ENCODE measurements at regions not wholly inside any gene's neighbourhood (a gene's known extent, or its start where the extent isn't known, plus 50 kb on each side); places are given as distances from the start of the nearest gene placed in this dataset.

GRCh38 chr20:12715991-12716680, 292.6 kb upstream of the SPTLC3 start:
- Histone ChIP-seq H3K9ac (no peak overlapping the region), H3K4me2 (no peak overlapping the region), H3K4me3 (no peak overlapping the region), H4K20me1 (no peaks in the 10 kb centered on the region), H3K4me1 (no peaks in the 10 kb centered on the region), H3K9me3 (no peaks in the 10 kb centered on the region), H3K27me3 (no peaks in the 10 kb centered on the region), H3K36me3 (no peaks in the 10 kb centered on the region), H3K27ac (no peak overlapping the region)
- TF ChIP-seq Cebpa-rat (IDR thresholded peaks at IDR 0.05): no peak

GRCh38 chr20:12717061-12717460, 291.7 kb upstream of the SPTLC3 start:
- no peaks in the 10 kb centered on the region for H3K4me1 ChIP-seq
- H3K4me3 ChIP-seq: no peak overlapping the region
- no peaks in the 10 kb centered on the region for H3K27me3 ChIP-seq
- no peaks in the 10 kb centered on the region for H3K36me3 ChIP-seq
- H3K4me2 ChIP-seq: no peak overlapping the region
- no peak for TF ChIP-seq Cebpa-rat (IDR thresholded peaks at IDR 0.05)
- no peaks in the 10 kb centered on the region for H4K20me1 ChIP-seq
- H3K9ac ChIP-seq: no peak overlapping the region
- H3K9me3 ChIP-seq: no peaks in the 10 kb centered on the region
- H3K27ac ChIP-seq: no peak overlapping the region

- no peaks in the 10 kb centered on the region for H3K36me3 ChIP-seq
- no peak for TF ChIP-seq Cebpa-rat (IDR thresholded peaks at IDR 0.05)
- H4K20me1 ChIP-seq: no peaks in the 10 kb centered on the region
- no peaks in the 10 kb centered on the region for H3K9me3 ChIP-seq
- H3K27me3 ChIP-seq: no peaks in the 10 kb centered on the region
- H3K27ac ChIP-seq: no peak overlapping the region
- H3K4me1 ChIP-seq: no peaks in the 10 kb centered on the region
- H3K4me3 ChIP-seq: no peak overlapping the region
- H3K4me2 ChIP-seq: no peak overlapping the region
- no peak overlapping the region for H3K9ac ChIP-seq
Measured at GRCh38 chr20:12718619-12719018, 290.2 kb upstream of the SPTLC3 start.

GRCh38 chr20:12721636-12722035, 287.1 kb upstream of the SPTLC3 start:
- Histone ChIP-seq H3K4me1 (no peaks in the 10 kb centered on the region), H3K27ac (no peak overlapping the region), H3K4me3 (no peak overlapping the region), H3K4me2 (no peak overlapping the region), H4K20me1 (no peaks in the 10 kb centered on the region), H3K9ac (no peak overlapping the region), H3K27me3 (no peaks in the 10 kb centered on the region), H3K9me3 (no peaks in the 10 kb centered on the region), H3K36me3 (no peaks in the 10 kb centered on the region)
- TF ChIP-seq Cebpa-rat (IDR thresholded peaks at IDR 0.05): no peak

GRCh38 chr20:12722091-12722490, 286.7 kb upstream of the SPTLC3 start:
- H3K9ac ChIP-seq: no peak overlapping the region
- H4K20me1 ChIP-seq: no peaks in the 10 kb centered on the region

GRCh38 chr20:12723811-12724210, 285.0 kb upstream of the SPTLC3 start:
- Histone ChIP-seq H3K9me3 (no peaks in the 10 kb centered on the region), H3K4me2 (no peak overlapping the region), H3K4me3 (no peak overlapping the region), H3K27ac (no peak overlapping the region), H3K4me1 (no peaks in the 10 kb centered on the region), H3K27me3 (no peaks in the 10 kb centered on the region), H3K36me3 (no peaks in the 10 kb centered on the region), H4K20me1 (no peaks in the 10 kb centered on the region), H3K9ac (no peak overlapping the region)
- TF ChIP-seq Cebpa-rat (IDR thresholded peaks at IDR 0.05): no peak

More at GRCh38 chr20:12722091-12722490, 286.7 kb upstream of the SPTLC3 start:
- Histone ChIP-seq H3K4me2 (no peak overlapping the region), H3K36me3 (no peaks in the 10 kb centered on the region), H3K9me3 (no peaks in the 10 kb centered on the region), H3K27ac (no peak overlapping the region), H3K27me3 (no peaks in the 10 kb centered on the region), H3K4me3 (no peak overlapping the region), H3K4me1 (no peaks in the 10 kb centered on the region)
- no peak for TF ChIP-seq Cebpa-rat (IDR thresholded peaks at IDR 0.05)

GRCh38 chr20:12728782-12729181, 280.0 kb upstream of the SPTLC3 start:
- TF ChIP-seq Cebpa-rat (IDR thresholded peaks at IDR 0.05): no peak
- H3K4me1 ChIP-seq: no peaks in the 10 kb centered on the region
- H3K4me2 ChIP-seq: no peak overlapping the region
- no peak overlapping the region for H3K27ac ChIP-seq
- H3K36me3 ChIP-seq: no peaks in the 10 kb centered on the region
- no peak overlapping the region for H3K4me3 ChIP-seq
- no peaks in the 10 kb centered on the region for H3K27me3 ChIP-seq
- H4K20me1 ChIP-seq: no peaks in the 10 kb centered on the region
- H3K9me3 ChIP-seq: no peaks in the 10 kb centered on the region
- no peak overlapping the region for H3K9ac ChIP-seq

GRCh38 chr20:12729326-12729725, 279.4 kb upstream of the SPTLC3 start:
- no peaks in the 10 kb centered on the region for H3K36me3 ChIP-seq
- no peak for TF ChIP-seq Cebpa-rat (IDR thresholded peaks at IDR 0.05)
- no peaks in the 10 kb centered on the region for H3K4me1 ChIP-seq
- H3K9ac ChIP-seq: no peak overlapping the region
- H3K4me2 ChIP-seq: no peak overlapping the region
- H3K27me3 ChIP-seq: no peaks in the 10 kb centered on the region
- no peaks in the 10 kb centered on the region for H3K9me3 ChIP-seq
- no peak overlapping the region for H3K4me3 ChIP-seq
- no peaks in the 10 kb centered on the region for H4K20me1 ChIP-seq
- H3K27ac ChIP-seq: no peak overlapping the region

- Histone ChIP-seq H3K27me3 (no peaks in the 10 kb centered on the region), H3K4me3 (no peak overlapping the region), H3K9ac (no peak overlapping the region), H3K27ac (no peak overlapping the region), H4K20me1 (no peaks in the 10 kb centered on the region), H3K4me1 (no peaks in the 10 kb centered on the region), H3K36me3 (no peaks in the 10 kb centered on the region), H3K9me3 (no peaks in the 10 kb centered on the region), H3K4me2 (no peak overlapping the region)
- no peak for TF ChIP-seq Cebpa-rat (IDR thresholded peaks at IDR 0.05)
Measured at GRCh38 chr20:12733811-12734210, 275.0 kb upstream of the SPTLC3 start.

GRCh38 chr20:12737497-12737896, 271.3 kb upstream of the SPTLC3 start:
- H3K9me3 ChIP-seq: no peaks in the 10 kb centered on the region
- H3K9ac ChIP-seq: no peak overlapping the region
- H3K27me3 ChIP-seq: no peaks in the 10 kb centered on the region
- no peaks in the 10 kb centered on the region for H3K36me3 ChIP-seq
- no peak for TF ChIP-seq Cebpa-rat (IDR thresholded peaks at IDR 0.05)
- H3K27ac ChIP-seq: no peak overlapping the region
- H4K20me1 ChIP-seq: no peaks in the 10 kb centered on the region
- H3K4me1 ChIP-seq: no peaks in the 10 kb centered on the region
- no peak overlapping the region for H3K4me2 ChIP-seq
- no peak overlapping the region for H3K4me3 ChIP-seq

- Histone ChIP-seq H4K20me1 (no peaks in the 10 kb centered on the region), H3K9ac (no peak overlapping the region), H3K4me1 (no peaks in the 10 kb centered on the region), H3K4me3 (no peak overlapping the region), H3K27ac (no peak overlapping the region), H3K36me3 (no peaks in the 10 kb centered on the region), H3K27me3 (no peaks in the 10 kb centered on the region), H3K4me2 (no peak overlapping the region), H3K9me3 (no peaks in the 10 kb centered on the region)
- no peak for TF ChIP-seq Cebpa-rat (IDR thresholded peaks at IDR 0.05)
Measured at GRCh38 chr20:12737900-12738299, 270.9 kb upstream of the SPTLC3 start.

Measured in BLaER1 (cell line).